22Rv1 (cell line): ENCODE measurements at regions not wholly inside any gene's neighbourhood (a gene's known extent, or its start where the extent isn't known, plus 50 kb on each side); places are given as distances from the start of the nearest gene placed in this dataset.
A peak's percentile ranks its signal among the peaks of the same experiment; 100 is the strongest.

Experiments used
- H3K27ac ChIP-seq: fragments of 450-650 bp; 2 replicates; pipeline ENCODE4 v1.5.1; 2017
- CTCF ChIP-seq: fragments of 450-650 bp; IDR thresholded peaks from 2 replicates; pipeline ENCODE4 v1.5.1; 2017; ENCODE audit warnings: mild to moderate bottlenecking
- ZFX ChIP-seq: fragments of 450-650 bp; IDR thresholded peaks from 2 replicates; pipeline ENCODE4 v1.6.1; 2017; ENCODE audit warnings: antibody characterized with exemption, borderline replicate concordance

- H3K27ac ChIP-seq = no peak overlapping the region
- TF ChIP-seq CTCF (no peak), ZFX (no peak)
Measured at GRCh38 chr6:137656735-137657134, 162.5 kb upstream of the OLIG3 start.

- no peak for TF ChIP-seq CTCF
- TF ChIP-seq ZFX = no peak
- H3K27ac ChIP-seq = peak overlapping the region; percentile 22; the same call in 1 of the 2 replicates
Measured at GRCh38 chr6:137657351-137657911, 163.2 kb upstream of the OLIG3 start.

- no peak for TF ChIP-seq ZFX
- no peak overlapping the region; the same call in 1 of the 2 replicates for H3K27ac ChIP-seq
Measured at GRCh38 chr6:137658287-137658686, 164.1 kb upstream of the OLIG3 start.

- no peak for TF ChIP-seq ZFX
- no peak for TF ChIP-seq CTCF
- no peak overlapping the region for H3K27ac ChIP-seq
Measured at GRCh38 chr6:137659871-137660270, 165.7 kb upstream of the OLIG3 start.

- TF ChIP-seq ZFX = no peak
- TF ChIP-seq CTCF = no peak
- H3K27ac ChIP-seq = no peak overlapping the region
Measured at GRCh38 chr6:137660296-137660731, 166.1 kb upstream of the OLIG3 start.

GRCh38 chr6:137661601-137662000 lies 167.4 kb upstream of the OLIG3 start:
- no peak overlapping the region for H3K27ac ChIP-seq
- TF ChIP-seq ZFX = no peak
- TF ChIP-seq CTCF = peak; percentile 73

GRCh38 chr6:137664183-137664582 lies 170.0 kb upstream of the OLIG3 start:
- no peak for TF ChIP-seq CTCF
- no peak for TF ChIP-seq ZFX
- H3K27ac ChIP-seq = no peak overlapping the region

- TF ChIP-seq CTCF = no peak
- TF ChIP-seq ZFX = no peak
- H3K27ac ChIP-seq = no peak overlapping the region
Measured at GRCh38 chr6:137665342-137665934, 171.2 kb upstream of the OLIG3 start.
